ENCODE measurements at regions not wholly inside any gene's neighbourhood (a gene's known extent, or its start where the extent isn't known, plus 50 kb on each side); places are given as distances from the start of the nearest gene placed in this dataset.

- H3K27ac ChIP-seq = no peak overlapping the region
- no peaks in the 10 kb centered on the region for H3K4me1 ChIP-seq
- no peak overlapping the region for H3K4me3 ChIP-seq
- H3K9me3 ChIP-seq = no peaks in the 10 kb centered on the region
- WGBS, 2 donors = 86 to 100% methylated on average over 4 of the region's 4 CpGs
- TF ChIP-seq CTCF (IDR thresholded peaks at IDR 0.05) = no peak
- DNase-seq = no peak
- no peaks in the 10 kb centered on the region for H3K27me3 ChIP-seq
- ATAC-seq = no peak
- intact Hi-C loops (cut with DNase I) = no loop called here
- H3K36me3 ChIP-seq = no peaks in the 10 kb centered on the region
Measured at GRCh38 chr3:194805546-194805945, 119.9 kb downstream of the FAM43A start.

- 83 to 88% methylated on average over 10 of the region's 10 CpGs for WGBS, 2 donors
- intact Hi-C loops (cut with DNase I) = no loop called here
- no peaks in the 10 kb centered on the region for H3K27me3 ChIP-seq
- TF ChIP-seq CTCF (IDR thresholded peaks at IDR 0.05) = no peak
- H3K4me1 ChIP-seq = no peaks in the 10 kb centered on the region
- no peak overlapping the region for H3K27ac ChIP-seq
- DNase-seq = no peak
- H3K4me3 ChIP-seq = no peak overlapping the region
- no peaks in the 10 kb centered on the region for H3K36me3 ChIP-seq
- H3K9me3 ChIP-seq = no peaks in the 10 kb centered on the region
- no peak for ATAC-seq
Measured at GRCh38 chr3:194806991-194807630, 121.4 kb downstream of the FAM43A start.

- no peaks in the 10 kb centered on the region for H3K36me3 ChIP-seq
- no peak overlapping the region for H3K4me3 ChIP-seq
- intact Hi-C loops (cut with DNase I) = no loop called here
- H3K4me1 ChIP-seq = no peaks in the 10 kb centered on the region
- no peaks in the 10 kb centered on the region for H3K9me3 ChIP-seq
- ATAC-seq = peak in 1 of 8 donors; percentile 50
- TF ChIP-seq CTCF (IDR thresholded peaks at IDR 0.05) = no peak
- no peak overlapping the region for H3K27ac ChIP-seq
- 83 to 91% methylated on average over 3 of the region's 3 CpGs for WGBS, 2 donors
- DNase-seq = no peak
- no peaks in the 10 kb centered on the region for H3K27me3 ChIP-seq
Measured at GRCh38 chr3:194808640-194809097, 123.0 kb downstream of the FAM43A start.

- Histone ChIP-seq H3K36me3 (no peaks in the 10 kb centered on the region), H3K27me3 (no peaks in the 10 kb centered on the region), H3K27ac (no peak overlapping the region), H3K4me1 (peaks cover 0 to under 1% (median 0%) of the 10 kb centered on the region in 9 donors), H3K9me3 (no peaks in the 10 kb centered on the region), H3K4me3 (no peak overlapping the region)
- TF ChIP-seq CTCF (IDR thresholded peaks at IDR 0.05) = no peak
- DNase-seq (no peak), ATAC-seq (no peak)
- 96 to 98% methylated on average over 6 of the region's 6 CpGs for WGBS, 2 donors
- intact Hi-C loops (cut with DNase I) = no loop called here
Measured at GRCh38 chr3:194809382-194809781, 123.7 kb downstream of the FAM43A start.

Data from heart right ventricle (tissue), 16 donors.